Activated T-cell treated with anti-CD3 and anti-CD28 coated beads, Interleukin-2, amount 50 U/mL, for 48 hours (primary cell): ENCODE measurements at regions not wholly inside any gene's neighbourhood (a gene's known extent, or its start where the extent isn't known, plus 50 kb on each side); places are given as distances from the start of the nearest gene placed in this dataset.
A peak's percentile ranks its signal among the peaks of the same experiment; 100 is the strongest.
"Not testable (repeated sequence)": the region's sequence is repeated elsewhere in the genome, so short reads cannot be mapped to it uniquely, and the experiment has no call there.

ENCODE experiments used
- DNase-seq, 2 experiments: peaks; one replicate each; pipeline ENCODE4 v3.0.0-alpha.2; 2020

GRCh38 chr2:185393091-185393490 lies 345.5 kb upstream of the FSIP2 start:
- DNase-seq = no peak

- no peak for DNase-seq
These were observed 336.1 kb upstream of the FSIP2 start for GRCh38 chr2:185402474-185402873.

- DNase-seq = no peak
These were observed 334.0 kb upstream of the FSIP2 start for GRCh38 chr2:185404578-185404977.

- DNase-seq = no peak
These were observed 321.5 kb upstream of the FSIP2 start for GRCh38 chr2:185417111-185417510.

- no peak for DNase-seq
These were observed 320.9 kb upstream of the FSIP2 start for GRCh38 chr2:185417688-185418087.

GRCh38 chr2:185424958-185425629 lies 313.5 kb upstream of the FSIP2 start:
- DNase-seq = peak; percentile 14 to 17

- no peak for DNase-seq
These were observed 310.6 kb upstream of the FSIP2 start for GRCh38 chr2:185428000-185428399.

- no peak for DNase-seq
These were observed 304.8 kb upstream of the FSIP2 start for GRCh38 chr2:185433824-185434223.

- no peak for DNase-seq
These were observed 301.7 kb upstream of the FSIP2 start for GRCh38 chr2:185436787-185437372.

- no peak for DNase-seq
These were observed 297.1 kb upstream of the FSIP2 start for GRCh38 chr2:185441486-185442005.

GRCh38 chr2:185456517-185456916 lies 282.1 kb upstream of the FSIP2 start:
- DNase-seq = no peak

- DNase-seq = no peak
These were observed 275.1 kb upstream of the FSIP2 start for GRCh38 chr2:185463481-185463880.

- DNase-seq = no peak
These were observed 271.7 kb upstream of the FSIP2 start for GRCh38 chr2:185466915-185467314.

GRCh38 chr2:185471441-185471840 lies 267.2 kb upstream of the FSIP2 start:
- no peak for DNase-seq

- DNase-seq = no peak
These were observed 266.0 kb upstream of the FSIP2 start for GRCh38 chr2:185472574-185472973.

GRCh38 chr2:185473838-185474237 lies 264.8 kb upstream of the FSIP2 start:
- DNase-seq = no peak

GRCh38 chr2:185475914-185476313 lies 262.7 kb upstream of the FSIP2 start:
- DNase-seq = no peak

- no peak for DNase-seq
These were observed 261.2 kb upstream of the FSIP2 start for GRCh38 chr2:185477452-185477851.

- DNase-seq = no peak
These were observed 254.0 kb upstream of the FSIP2 start for GRCh38 chr2:185484602-185485001.

GRCh38 chr2:185502351-185502750 lies 236.3 kb upstream of the FSIP2 start:
- no peak for DNase-seq

- DNase-seq = no peak
These were observed 230.9 kb upstream of the FSIP2 start for GRCh38 chr2:185507719-185508118.

GRCh38 chr2:185510060-185510459 lies 228.5 kb upstream of the FSIP2 start:
- DNase-seq = no peak

GRCh38 chr2:185511925-185512324 lies 226.7 kb upstream of the FSIP2 start:
- DNase-seq = no peak

GRCh38 chr2:185522472-185522871 lies 216.1 kb upstream of the FSIP2 start:
- no peak for DNase-seq

GRCh38 chr2:185524242-185524641 lies 214.4 kb upstream of the FSIP2 start:
- not testable (repeated sequence) for DNase-seq
